ENCODE measurements at regions not wholly inside any gene's neighbourhood (a gene's known extent, or its start where the extent isn't known, plus 50 kb on each side); places are given as distances from the start of the nearest gene placed in this dataset.
"Not testable (repeated sequence)": the region's sequence is repeated elsewhere in the genome, so short reads cannot be mapped to it uniquely, and the experiment has no call there.

GRCh38 chr1:96559707-96560596 is 161.6 kb upstream of the PTBP2 start:
- Histone ChIP-seq H4K20me1 (ENCODE audit: insufficient read depth) (no peaks in the 10 kb centered on the region), H3K9me3 (ENCODE audit: insufficient read depth, low read depth) (peaks cover 6% of the 10 kb centered on the region; the same call in 1 of the 2 replicates), H3K4me1 (replicated peaks; ENCODE audit: insufficient read depth) (peaks cover 12% of the 10 kb centered on the region; the same call in 1 of the 2 replicates), H3F3A (ENCODE audit: insufficient read depth, low read depth) (peaks cover 13% of the 10 kb centered on the region; the same call in 1 of the 2 replicates), H3K36me3 (ENCODE audit: low read depth) (no peaks in the 10 kb centered on the region), H3K27me3 (ENCODE audit: insufficient read depth, low read depth) (no peaks in the 10 kb centered on the region), H3K4me2 (peak overlapping the region; percentile 23), H3K79me2 (ENCODE audit: low read depth) (no peaks in the 10 kb centered on the region), H3K9me2 (ENCODE audit: insufficient read depth) (no peaks in the 10 kb centered on the region), H3K27ac (peak overlapping the region; percentile 68), H3K4me3 (no peak overlapping the region), H2AFZ (peak overlapping the region; percentile 34; the same call in 1 of the 2 replicates)
- DNase-seq, result peak; percentile 25 to 75
- CTCF ChIA-PET, result no interaction called here
- BruUV-seq (replicated peaks), result no TSS peak
- no peak for TF ChIP-seq CTCF (conservative IDR thresholded peaks at IDR 0.05)
- TF ChIP-seq EZH2 (IDR thresholded peaks at IDR 0.05; ENCODE audit: low read depth), result no peak
- POLR2A ChIA-PET (ENCODE audit: unreplicated experiment), result interaction anchor here (0.7 kb wide), 2 partner anchors 9 to 161 kb away, joined by 3 to 6 read pairs; no protein-coding TSS in a partner anchor
- intact Hi-C loops (cut with micrococcal nuclease; ENCODE audit: unreplicated experiment), result loop anchor here (10.0 kb wide), 1 partner anchor 905 kb away; no protein-coding TSS in a partner anchor

- peaks cover 13% of the 10 kb centered on the region; the same call in 1 of the 2 replicates for H3F3A ChIP-seq (ENCODE audit: insufficient read depth, low read depth)
- H3K4me1 ChIP-seq (replicated peaks; ENCODE audit: insufficient read depth), result peaks cover 12% of the 10 kb centered on the region; the same call in 1 of the 2 replicates
- H3K27me3 ChIP-seq (ENCODE audit: insufficient read depth, low read depth), result no peaks in the 10 kb centered on the region
- no peak for TF ChIP-seq EZH2 (IDR thresholded peaks at IDR 0.05; ENCODE audit: low read depth)
- no peak for TF ChIP-seq CTCF (conservative IDR thresholded peaks at IDR 0.05)
- POLR2A ChIA-PET (ENCODE audit: unreplicated experiment), result no interaction called here
- no peak overlapping the region for H3K27ac ChIP-seq
- H2AFZ ChIP-seq, result no peak overlapping the region
- H4K20me1 ChIP-seq (ENCODE audit: insufficient read depth), result no peaks in the 10 kb centered on the region
- no peaks in the 10 kb centered on the region for H3K36me3 ChIP-seq (ENCODE audit: low read depth)
- intact Hi-C loops (cut with micrococcal nuclease; ENCODE audit: unreplicated experiment), result no loop called here
- H3K4me3 ChIP-seq, result no peak overlapping the region
- peaks cover 6% of the 10 kb centered on the region; the same call in 1 of the 2 replicates for H3K9me3 ChIP-seq (ENCODE audit: insufficient read depth, low read depth)
- no peaks in the 10 kb centered on the region for H3K9me2 ChIP-seq (ENCODE audit: insufficient read depth)
- no peak overlapping the region for H3K4me2 ChIP-seq
- no peak for DNase-seq
- no peaks in the 10 kb centered on the region for H3K79me2 ChIP-seq (ENCODE audit: low read depth)
- no TSS peak for BruUV-seq (replicated peaks)
- CTCF ChIA-PET, result no interaction called here
Observed at GRCh38 chr1:96562094-96562493, 159.5 kb upstream of the PTBP2 start.

DNA sequence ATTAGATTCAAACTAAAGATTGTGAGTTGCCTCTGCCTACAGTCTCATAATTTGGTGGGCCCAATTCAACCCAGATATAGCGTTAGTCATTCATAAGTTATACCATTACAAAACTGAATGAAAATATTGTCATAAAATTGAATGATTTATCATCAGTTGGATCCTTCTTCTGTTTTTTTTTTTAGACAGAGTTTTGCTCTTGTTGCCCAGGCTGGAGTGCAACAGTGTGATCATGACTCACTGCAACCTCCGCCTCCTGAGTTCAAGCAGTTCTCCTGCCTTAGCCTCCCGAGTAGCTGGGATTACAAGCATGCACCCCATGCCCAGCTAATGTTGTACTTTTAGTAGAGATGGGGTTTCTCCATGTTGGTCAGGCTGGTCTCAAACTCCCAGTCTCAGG is 157.2 kb upstream of the PTBP2 start:
- intact Hi-C loops (cut with micrococcal nuclease; ENCODE audit: unreplicated experiment); CTCF ChIA-PET; H3K9me3 ChIP-seq (ENCODE audit: insufficient read depth, low read depth); H3K27me3 ChIP-seq (ENCODE audit: insufficient read depth, low read depth); POLR2A ChIA-PET (ENCODE audit: unreplicated experiment); DNase-seq; H3K4me2 ChIP-seq; H3K4me3 ChIP-seq; H3K36me3 ChIP-seq (ENCODE audit: low read depth); H2AFZ ChIP-seq; H4K20me1 ChIP-seq (ENCODE audit: insufficient read depth); H3K9me2 ChIP-seq (ENCODE audit: insufficient read depth); H3K27ac ChIP-seq; H3K79me2 ChIP-seq (ENCODE audit: low read depth); BruUV-seq (replicated peaks): not testable (repeated sequence)
- peaks cover 13% of the 10 kb centered on the region; the same call in 1 of the 2 replicates for H3F3A ChIP-seq (ENCODE audit: insufficient read depth, low read depth)
- peaks cover 12% of the 10 kb centered on the region; the same call in 1 of the 2 replicates for H3K4me1 ChIP-seq (replicated peaks; ENCODE audit: insufficient read depth)

Measured in PC-9 (cell line).